Hematopoietic multipotent progenitor cell treated with erythropoietin and hydrocortisone succinate and interleukin-3 and kit ligand, for 4 days (in vitro differentiated cells): ENCODE measurements at regions not wholly inside any gene's neighbourhood (a gene's known extent, or its start where the extent isn't known, plus 50 kb on each side); places are given as distances from the start of the nearest gene placed in this dataset.

Experiments
- DNase-seq: peaks from one replicate; pipeline ENCODE4 v3.0.0-alpha.2; 2015

DNA sequence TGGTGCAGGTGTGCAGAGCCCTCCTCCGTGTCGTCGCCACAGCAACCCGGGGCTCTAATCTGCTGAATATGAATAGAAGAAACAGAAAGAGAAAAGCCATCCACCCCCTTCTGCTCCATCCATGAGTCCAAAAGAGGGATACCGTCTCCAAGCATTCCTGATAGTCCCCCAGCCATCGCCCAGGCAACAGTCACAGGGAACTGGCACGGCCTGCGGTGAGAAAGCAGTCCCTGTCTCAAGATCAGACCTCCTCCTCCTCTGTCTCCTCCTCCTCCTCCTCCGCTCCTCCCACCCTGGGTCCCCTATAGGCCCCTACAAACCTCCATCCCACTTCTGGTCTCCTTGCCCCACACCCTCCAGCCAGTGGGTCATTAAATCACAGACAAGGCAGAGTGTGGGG lies 308.1 kb upstream of the MPDZ start:
- DNase-seq, result no peak

- DNase-seq, result no peak
Observed at GRCh38 chr9:13586587-13587374, 307.3 kb upstream of the MPDZ start.

DNA sequence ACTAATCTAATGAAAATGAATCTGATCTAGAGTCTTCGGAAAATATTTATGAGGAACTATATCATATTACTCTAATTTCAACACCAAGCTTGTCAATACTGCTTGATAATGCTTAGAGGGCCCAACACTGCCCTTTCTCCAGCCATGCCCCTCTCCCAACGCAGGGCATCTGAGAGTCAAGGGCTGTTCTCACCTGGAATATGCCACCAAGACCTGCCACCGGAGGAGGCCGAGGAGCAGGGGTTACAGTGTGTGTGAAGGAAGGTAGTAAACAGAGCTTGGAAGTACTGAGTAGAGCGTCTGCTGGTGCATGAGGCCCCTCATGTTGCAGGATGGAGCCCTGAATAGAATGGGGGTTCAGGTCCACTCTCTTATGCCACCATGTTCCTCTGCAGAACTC lies 301.3 kb upstream of the MPDZ start:
- DNase-seq, result no peak

GRCh38 chr9:13580131-13580530 lies 300.6 kb upstream of the MPDZ start:
- no peak for DNase-seq

GRCh38 chr9:13576101-13576500 lies 296.6 kb upstream of the MPDZ start:
- DNase-seq, result no peak

DNA sequence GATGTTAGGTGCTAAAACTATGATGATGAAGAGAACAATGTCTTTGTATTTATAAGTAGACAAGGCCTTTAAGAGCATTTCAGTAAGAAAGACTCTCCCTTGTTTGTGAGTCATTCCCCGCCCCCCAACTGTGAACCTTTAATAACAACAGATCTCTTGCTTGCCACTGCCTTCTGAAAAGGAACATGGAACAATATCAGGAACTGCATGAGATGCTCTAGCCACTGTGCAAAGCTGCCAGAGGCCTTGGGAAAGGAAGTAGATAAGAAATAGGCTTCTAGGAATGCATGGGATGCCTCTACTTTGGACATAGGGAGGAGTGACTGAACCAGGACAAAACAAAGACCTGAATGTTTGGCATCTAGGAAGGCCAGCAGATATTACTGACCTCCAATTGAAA lies 296.1 kb upstream of the MPDZ start:
- no peak for DNase-seq

DNA sequence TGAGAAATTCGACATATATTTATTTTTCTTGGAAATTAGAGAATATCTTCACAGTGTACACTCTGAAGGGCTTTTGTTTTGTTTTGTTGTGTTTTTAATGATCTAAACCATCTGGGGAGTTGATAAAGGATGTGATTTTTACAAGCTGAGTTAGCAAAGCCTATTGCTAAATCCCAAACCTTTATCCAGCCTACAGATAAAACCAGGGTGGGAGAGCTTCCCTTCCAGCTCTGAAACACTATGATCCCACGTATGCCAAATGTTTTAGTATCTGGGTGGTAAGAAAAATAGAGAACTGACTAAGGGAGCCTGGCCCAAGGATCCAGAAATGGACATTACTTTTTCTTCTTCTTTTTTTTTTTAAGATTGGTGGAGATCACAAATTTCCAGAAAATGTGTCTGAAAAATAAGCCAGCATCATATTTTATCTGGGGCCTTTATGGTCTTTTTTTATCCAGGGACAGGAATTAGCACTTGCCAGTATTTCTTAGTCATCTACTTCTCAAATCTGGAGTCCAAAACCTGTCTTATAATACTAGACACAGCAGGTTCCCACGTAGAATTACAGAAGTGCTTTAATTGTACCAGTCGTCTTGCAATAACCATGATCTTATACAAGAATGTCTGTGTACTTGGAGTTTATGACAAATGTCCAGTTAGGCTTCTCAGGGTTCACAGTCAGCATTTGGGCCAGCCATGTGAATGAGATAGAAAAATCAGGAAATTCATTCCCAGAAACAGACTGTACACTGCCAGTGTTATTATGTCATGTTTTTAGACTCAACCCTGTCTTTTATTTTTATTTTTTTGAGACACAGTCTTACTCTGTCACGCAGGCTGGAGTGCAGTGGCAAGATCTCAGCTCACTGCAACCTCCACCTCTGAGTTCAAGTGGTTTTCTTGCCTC lies 290.8 kb upstream of the MPDZ start:
- DNase-seq, result no peak

DNA sequence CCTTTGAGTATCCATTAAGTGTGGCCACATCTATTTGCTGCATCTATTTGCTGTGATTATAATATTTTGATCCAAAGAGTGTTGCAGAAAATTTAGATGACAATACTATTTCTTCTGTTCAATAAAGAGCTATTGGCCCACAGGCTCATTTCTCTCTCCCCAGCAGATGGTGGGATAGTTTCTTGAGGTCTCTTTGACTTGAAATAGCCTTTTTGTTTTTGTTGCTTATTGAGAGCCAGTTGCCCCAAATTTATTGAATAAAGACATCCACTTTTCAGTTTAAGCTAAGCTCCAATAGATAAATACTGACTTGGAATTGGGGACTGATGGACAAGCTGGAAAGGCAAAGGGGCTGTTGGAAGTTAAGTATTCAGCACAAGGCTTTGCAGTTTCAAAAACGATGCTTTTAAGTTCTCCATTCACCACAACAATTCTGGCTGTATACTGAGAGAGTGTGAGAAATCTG lies 290.1 kb upstream of the MPDZ start:
- DNase-seq, result no peak

DNA sequence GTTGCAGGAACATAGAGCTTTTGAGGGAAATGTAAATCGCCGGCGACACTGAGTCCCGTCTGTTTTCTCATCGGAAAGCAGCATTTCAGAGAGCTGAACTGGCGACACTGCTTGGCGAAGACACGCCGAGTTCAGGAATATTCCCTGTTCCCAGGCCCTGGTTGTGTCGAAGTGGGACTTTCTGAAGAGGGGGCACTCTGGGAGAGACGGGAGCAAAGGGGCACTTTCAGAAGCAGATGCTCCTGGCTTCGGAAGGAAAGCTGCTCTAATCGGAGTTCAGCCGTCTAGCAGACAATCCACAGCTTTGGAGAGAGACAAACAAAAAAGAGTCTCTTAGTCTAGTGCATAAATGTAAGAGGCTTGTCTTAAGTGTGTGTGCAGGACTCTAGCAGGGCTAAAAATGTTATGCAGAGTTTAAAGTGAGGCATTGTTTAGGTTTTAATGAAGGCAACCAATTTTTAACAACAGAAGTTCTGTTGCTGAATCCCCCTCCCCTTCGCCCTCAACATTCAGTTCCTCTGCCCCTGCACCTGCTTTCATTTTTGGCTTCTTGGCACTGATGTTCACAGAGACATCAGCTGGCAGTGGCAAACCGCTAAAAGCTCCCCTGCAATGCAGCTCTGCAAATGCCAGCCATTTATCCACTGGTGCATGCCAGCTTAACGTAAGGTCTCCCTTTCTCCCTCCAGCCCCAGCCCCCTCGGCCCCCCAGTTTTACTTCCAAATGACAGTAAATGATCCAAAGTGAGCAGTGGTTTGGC lies 289.5 kb upstream of the MPDZ start:
- DNase-seq, result no peak

DNA sequence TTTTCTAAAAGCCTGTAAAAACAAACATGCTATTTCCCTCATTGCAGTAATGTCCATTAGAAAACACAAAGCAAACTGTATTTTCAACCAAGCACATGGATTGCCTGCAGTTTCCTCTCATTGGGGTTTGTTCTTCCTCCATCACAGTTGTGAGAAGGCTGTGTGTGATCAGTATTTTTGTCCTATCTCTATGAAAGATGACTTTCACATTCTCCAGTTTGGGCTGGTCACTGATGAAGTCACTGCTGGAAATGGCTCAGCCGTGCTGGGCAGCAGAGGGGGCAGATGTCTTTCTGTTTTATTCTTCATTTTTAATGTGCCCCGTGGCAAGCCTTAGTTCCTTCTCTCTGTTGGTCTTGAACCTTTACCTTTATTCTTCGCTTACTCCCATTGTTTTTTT lies 288.9 kb upstream of the MPDZ start:
- DNase-seq, result no peak

DNA sequence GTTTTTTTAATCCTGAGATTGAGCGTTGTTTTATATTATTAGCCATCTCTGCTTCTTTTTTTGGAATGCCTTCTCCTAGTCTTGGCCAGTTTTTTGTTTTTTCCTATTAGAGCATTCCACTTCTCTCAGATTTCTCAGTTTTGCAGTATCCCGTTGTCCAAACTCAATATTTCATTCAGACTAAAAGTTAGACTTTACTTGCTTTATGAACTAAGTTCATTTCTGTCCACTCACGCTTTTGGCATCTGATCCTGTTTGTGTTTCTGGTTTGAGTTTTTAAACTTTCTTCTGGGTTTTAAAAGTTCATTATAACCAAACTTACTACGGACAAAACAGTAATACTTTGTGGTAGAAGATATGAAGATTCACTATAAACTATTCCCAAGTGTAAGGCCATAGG lies 288.3 kb upstream of the MPDZ start:
- DNase-seq, result no peak

DNA sequence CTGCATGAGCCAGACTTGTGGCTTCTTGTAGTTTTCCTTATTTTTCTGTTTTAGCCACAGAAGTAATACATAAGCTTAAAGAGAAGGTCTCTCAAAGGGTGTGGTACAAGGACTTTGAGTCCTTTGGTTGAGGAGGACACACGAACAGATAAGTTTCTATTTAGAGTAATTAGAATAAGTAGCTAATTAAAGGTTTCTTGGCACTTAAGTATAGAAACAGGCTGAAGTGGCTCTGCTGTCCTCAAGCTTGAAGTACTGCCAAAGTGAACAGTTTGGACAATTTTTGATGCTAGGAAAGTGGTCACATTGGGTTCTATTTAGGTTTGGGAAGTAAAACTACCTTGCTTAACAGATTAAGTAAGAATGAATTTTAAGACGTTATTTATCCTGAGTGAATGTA lies 278.3 kb upstream of the MPDZ start:
- DNase-seq, result no peak

DNA sequence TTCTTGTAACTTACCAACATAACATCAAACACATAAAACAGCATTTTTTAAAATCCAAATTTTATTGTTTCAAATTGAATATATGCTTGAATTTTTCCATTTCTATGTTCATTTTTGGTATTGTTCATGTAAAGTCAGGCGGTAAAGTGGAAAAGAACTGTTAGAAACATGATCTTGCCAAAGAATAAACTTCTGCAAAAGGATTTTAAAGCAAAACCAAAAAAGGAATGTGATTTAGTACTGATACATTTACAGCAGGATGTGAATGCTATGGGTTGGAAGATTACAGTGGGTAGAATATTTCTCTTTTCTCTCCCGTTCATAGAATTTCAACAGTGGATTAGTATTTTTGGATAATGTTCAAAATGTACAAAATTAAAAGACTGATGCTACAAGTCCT lies 277.2 kb upstream of the MPDZ start:
- DNase-seq, result no peak

DNA sequence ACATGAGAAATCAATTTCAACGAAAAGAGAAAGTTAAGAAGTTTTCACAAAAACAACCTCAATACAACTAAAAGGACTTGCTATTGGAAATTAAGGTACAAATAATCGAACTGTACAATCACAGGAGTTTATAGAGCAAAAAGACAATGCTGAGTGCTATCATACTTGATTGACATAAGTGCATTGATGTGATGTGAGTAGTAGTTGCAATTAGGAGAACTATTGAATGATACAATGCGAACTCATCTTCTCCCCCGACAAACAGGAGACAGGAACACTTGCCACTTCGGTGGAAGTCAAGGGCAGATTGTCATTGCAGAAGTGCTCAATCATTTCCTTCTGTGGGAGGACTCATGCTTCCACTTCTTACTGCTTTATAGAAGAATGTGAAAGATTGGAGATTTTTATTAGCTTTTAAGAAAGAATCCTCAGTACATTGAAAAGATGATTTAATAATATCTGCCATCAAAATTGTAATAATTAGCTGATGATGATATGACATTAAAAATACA lies 276.6 kb upstream of the MPDZ start:
- DNase-seq, result no peak

- no peak for DNase-seq
Observed at GRCh38 chr9:13555516-13555915, 276.0 kb upstream of the MPDZ start.

DNA sequence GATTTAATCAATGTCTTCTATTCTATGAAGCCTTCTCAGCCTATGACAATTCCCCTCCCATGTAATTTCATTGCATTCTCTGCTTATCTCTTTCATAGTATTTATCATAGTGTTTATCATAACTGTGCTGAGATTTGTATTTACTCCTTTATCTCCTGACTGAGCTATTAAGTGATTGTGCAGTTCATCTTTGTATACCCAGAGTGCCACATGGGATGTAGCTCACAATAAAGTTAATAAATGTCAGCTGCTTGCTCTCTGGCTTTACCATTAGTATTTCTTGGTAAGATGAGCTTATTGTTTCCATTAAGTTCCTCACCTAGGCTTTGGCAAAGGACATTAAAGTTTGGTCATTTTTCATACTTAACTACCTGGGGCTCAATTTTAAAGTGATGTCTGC lies 275.1 kb upstream of the MPDZ start:
- DNase-seq, result no peak

- DNase-seq, result no peak
Observed at GRCh38 chr9:13552606-13553215, 273.2 kb upstream of the MPDZ start.

- DNase-seq, result no peak
Observed at GRCh38 chr9:13550519-13550918, 271.0 kb upstream of the MPDZ start.

DNA sequence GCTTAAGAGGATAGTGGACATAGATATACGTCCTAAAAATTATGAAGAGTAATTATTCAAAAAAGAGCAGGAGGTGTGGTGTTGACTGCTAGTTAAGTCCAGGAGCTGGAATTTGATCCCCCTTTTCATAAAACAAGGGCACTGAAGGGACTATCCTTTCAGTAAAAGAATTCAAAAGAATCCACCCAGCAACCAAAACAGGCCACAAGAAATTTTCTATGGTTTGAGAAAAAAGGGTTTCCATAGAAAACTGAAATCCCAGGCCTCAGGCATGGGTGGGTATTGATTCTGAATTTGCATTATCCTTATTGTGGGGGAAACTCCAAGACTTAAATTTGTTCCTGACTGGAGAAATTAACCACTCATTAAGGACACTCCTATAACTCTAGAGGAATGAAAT lies 269.0 kb upstream of the MPDZ start:
- DNase-seq, result no peak

- DNase-seq, result no peak
Observed at GRCh38 chr9:13535141-13535540, 255.6 kb upstream of the MPDZ start.

GRCh38 chr9:13534006-13534405 lies 254.5 kb upstream of the MPDZ start:
- DNase-seq, result no peak

GRCh38 chr9:13532407-13532806 lies 252.9 kb upstream of the MPDZ start:
- no peak for DNase-seq
